ENCODE measurements at regions not wholly inside any gene's neighbourhood (a gene's known extent, or its start where the extent isn't known, plus 50 kb on each side); places are given as distances from the start of the nearest gene placed in this dataset.
A peak's percentile ranks its signal among the peaks of the same experiment; 100 is the strongest.
"Not testable (repeated sequence)": the region's sequence is repeated elsewhere in the genome, so short reads cannot be mapped to it uniquely, and the experiment has no call there.

DNA sequence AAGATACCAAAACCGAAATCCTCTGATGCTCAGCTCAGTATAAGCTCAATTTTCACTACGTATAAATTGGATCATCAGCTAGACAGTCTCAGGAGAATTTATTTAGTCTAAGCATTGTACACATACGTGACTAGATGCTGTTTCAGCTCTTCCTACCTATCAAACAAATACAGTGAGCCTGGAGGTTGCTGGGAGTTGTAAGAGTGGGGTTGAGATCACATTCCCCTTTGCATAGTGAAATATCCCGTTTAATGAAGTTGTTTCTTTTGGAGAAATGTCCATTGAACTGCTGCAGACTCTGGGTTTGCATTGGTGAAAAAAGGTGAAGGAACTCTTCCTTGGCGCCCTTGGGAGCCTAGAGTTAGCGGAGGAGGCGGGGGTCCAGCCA, 68.9 kb upstream of the GJB6 start:
- intact Hi-C loops (cut with DNase I), result no loop called here
- no peak for ATAC-seq
- TF ChIP-seq POLR2A (IDR thresholded peaks at IDR 0.05), result no peak
- TF ChIP-seq, protein P1, sequence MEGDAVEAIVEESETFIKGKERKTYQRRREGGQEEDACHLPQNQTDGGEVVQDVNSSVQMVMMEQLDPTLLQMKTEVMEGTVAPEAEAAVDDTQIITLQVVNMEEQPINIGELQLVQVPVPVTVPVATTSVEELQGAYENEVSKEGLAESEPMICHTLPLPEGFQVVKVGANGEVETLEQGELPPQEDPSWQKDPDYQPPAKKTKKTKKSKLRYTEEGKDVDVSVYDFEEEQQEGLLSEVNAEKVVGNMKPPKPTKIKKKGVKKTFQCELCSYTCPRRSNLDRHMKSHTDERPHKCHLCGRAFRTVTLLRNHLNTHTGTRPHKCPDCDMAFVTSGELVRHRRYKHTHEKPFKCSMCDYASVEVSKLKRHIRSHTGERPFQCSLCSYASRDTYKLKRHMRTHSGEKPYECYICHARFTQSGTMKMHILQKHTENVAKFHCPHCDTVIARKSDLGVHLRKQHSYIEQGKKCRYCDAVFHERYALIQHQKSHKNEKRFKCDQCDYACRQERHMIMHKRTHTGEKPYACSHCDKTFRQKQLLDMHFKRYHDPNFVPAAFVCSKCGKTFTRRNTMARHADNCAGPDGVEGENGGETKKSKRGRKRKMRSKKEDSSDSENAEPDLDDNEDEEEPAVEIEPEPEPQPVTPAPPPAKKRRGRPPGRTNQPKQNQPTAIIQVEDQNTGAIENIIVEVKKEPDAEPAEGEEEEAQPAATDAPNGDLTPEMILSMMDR (IDR thresholded peaks at IDR 0.05), result no peak
- H3K9me3 ChIP-seq, result no peaks in the 10 kb centered on the region
- H3K4me3 ChIP-seq, result peak overlapping the region in 9 of 12 donors; percentile 6 to 52 (median 38)
- H3K4me1 ChIP-seq, result peaks cover 0 to 8% (median 0%) of the 10 kb centered on the region in 12 donors
- 58 to 71% (median 63%) methylated on average over 4 to 7 of the region's 7 CpGs for WGBS, 4 donors
- no peak for DNase-seq
- peaks cover 0 to 41% (median 7%) of the 10 kb centered on the region in 9 donors for H3K27me3 ChIP-seq
- H3K36me3 ChIP-seq, result no peaks in the 10 kb centered on the region
- H3K27ac ChIP-seq, result no peak overlapping the region

DNA sequence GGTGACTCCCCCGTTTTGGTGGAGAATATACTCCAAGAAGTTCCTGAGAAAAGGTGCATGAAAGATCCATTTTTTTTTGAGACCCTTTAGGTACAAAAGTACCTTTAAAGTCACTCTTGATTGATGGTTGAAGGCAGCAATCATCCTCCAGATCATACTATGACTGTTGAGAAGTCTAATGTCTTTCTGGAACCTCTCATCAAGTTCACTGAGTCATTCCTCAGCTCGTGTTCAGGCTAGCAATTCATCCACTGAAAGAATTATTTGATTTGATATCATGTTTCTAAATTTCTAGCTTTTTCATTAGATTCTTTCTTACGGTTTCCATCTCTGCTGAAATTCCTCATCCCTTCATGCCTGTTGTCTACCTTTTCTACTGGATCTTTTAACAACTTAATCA, 65.1 kb upstream of the GJB6 start:
- no peak for DNase-seq
- peaks cover 0 to 26% (median 7%) of the 10 kb centered on the region in 9 donors for H3K27me3 ChIP-seq

DNA sequence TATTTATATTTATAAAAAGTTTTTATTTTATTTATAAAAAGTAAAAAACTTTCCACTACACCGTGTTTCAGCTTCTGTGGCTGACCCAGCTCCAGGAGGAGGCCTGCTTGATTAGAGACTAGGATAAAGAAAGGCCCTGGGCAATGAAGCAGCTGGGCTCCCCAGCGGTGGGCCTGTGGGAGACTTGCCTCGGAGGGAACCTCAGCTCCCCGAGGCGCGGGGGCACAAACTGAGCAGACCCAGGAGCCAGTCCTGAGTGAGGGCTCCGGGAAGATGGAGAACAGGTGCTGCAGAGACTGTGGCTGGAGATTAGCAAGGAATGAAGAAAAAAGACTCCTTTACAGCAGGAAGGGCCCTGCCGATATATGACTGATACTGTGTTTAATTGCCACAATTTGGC, 63.8 kb upstream of the GJB6 start:
- TF ChIP-seq POLR2A (IDR thresholded peaks at IDR 0.05), result no peak
- TF ChIP-seq, protein P1 (IDR thresholded peaks at IDR 0.05), result no peak
- Histone ChIP-seq H3K27ac (no peak overlapping the region), H3K4me3 (no peak overlapping the region), H3K36me3 (no peaks in the 10 kb centered on the region), H3K9me3 (no peaks in the 10 kb centered on the region), H3K4me1 (no peaks in the 10 kb centered on the region), H3K27me3 (peaks cover 0 to 14% (median 3%) of the 10 kb centered on the region in 9 donors)
- DNase-seq, result no peak
- 72 to 80% (median 77%) methylated on average over 8 of the region's 8 CpGs for WGBS, 4 donors
- intact Hi-C loops (cut with DNase I), result no loop called here
- ATAC-seq, result no peak

More for the DNA sequence above, 65.1 kb upstream of the GJB6 start:
- no peaks in the 10 kb centered on the region for H3K36me3 ChIP-seq
- H3K9me3 ChIP-seq, result no peaks in the 10 kb centered on the region
- H3K4me3 ChIP-seq, result no peak overlapping the region
- intact Hi-C loops (cut with DNase I), result no loop called here
- H3K4me1 ChIP-seq, result peaks cover 0 to 8% (median 0%) of the 10 kb centered on the region in 12 donors
- TF ChIP-seq POLR2A (IDR thresholded peaks at IDR 0.05), result no peak
- TF ChIP-seq, protein P1 (IDR thresholded peaks at IDR 0.05), result no peak
- no peak overlapping the region for H3K27ac ChIP-seq
- WGBS, 4 donors, result 62 to 75% (median 65%) methylated on average over 3 of the region's 3 CpGs
- no peak for ATAC-seq

DNA sequence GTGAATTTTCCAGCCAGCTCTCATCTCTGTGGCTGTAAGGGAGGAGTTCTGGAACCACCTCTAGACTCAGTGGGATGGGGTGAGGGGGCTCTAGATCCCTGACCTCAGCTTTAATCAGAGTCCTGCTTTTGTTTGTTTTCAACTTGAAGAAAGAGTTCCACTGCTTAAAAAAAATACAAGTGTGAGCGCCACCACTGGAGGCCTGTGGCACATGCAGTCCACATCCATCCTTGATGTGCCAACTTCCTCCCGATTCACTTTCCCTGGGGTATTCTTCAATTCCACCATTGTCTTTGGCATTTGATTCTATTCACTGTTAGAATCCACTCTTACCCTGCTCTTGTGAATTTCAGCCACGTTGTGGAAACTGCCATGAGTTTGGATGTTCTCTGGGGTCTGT, 62.4 kb upstream of the GJB6 start:
- peaks cover 0 to 4% (median 0%) of the 10 kb centered on the region in 9 donors for H3K27me3 ChIP-seq
- no peaks in the 10 kb centered on the region for H3K9me3 ChIP-seq
- ATAC-seq (no peak), DNase-seq (no peak)
- intact Hi-C loops (cut with DNase I), result no loop called here
- no peaks in the 10 kb centered on the region for H3K4me1 ChIP-seq
- H3K36me3 ChIP-seq, result no peaks in the 10 kb centered on the region
- no peak for TF ChIP-seq POLR2A (IDR thresholded peaks at IDR 0.05)
- TF ChIP-seq, protein P1 (IDR thresholded peaks at IDR 0.05), result no peak
- H3K4me3 ChIP-seq, result no peak overlapping the region
- H3K27ac ChIP-seq, result no peak overlapping the region
- 57 to 71% (median 65%) methylated on average over 3 of the region's 3 CpGs for WGBS, 4 donors

DNA sequence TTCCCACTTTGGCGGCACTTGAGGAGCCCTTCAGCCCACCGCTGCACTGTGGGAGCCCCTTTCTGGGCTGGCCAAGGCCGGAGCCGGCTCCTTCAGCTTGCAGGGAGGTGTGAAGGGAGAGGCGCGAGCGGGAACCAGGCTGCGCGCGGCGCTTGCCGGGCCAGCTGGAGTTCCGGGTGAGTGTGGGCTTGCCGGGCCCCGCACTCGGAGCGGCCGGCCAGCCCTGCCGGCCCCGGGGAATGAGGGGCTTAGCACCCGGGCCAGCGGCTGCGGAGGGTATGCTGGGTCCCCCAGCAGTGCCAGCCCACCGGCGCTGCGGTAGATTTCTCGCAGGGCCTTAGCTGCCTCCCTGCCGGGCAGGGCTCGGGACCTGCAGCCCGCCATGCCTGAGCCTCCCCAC, 60.2 kb upstream of the GJB6 start:
- intact Hi-C loops (cut with DNase I); H3K36me3 ChIP-seq; DNase-seq; H3K27ac ChIP-seq; H3K9me3 ChIP-seq; H3K4me3 ChIP-seq; H3K4me1 ChIP-seq; H3K27me3 ChIP-seq; ATAC-seq: not testable (repeated sequence)
- 94 to 96% (median 95%) methylated on average over 27 to 30 of the region's 30 CpGs for WGBS, 4 donors
